ENCODE measurements at regions not wholly inside any gene's neighbourhood (a gene's known extent, or its start where the extent isn't known, plus 50 kb on each side); places are given as distances from the start of the nearest gene placed in this dataset.

DNA sequence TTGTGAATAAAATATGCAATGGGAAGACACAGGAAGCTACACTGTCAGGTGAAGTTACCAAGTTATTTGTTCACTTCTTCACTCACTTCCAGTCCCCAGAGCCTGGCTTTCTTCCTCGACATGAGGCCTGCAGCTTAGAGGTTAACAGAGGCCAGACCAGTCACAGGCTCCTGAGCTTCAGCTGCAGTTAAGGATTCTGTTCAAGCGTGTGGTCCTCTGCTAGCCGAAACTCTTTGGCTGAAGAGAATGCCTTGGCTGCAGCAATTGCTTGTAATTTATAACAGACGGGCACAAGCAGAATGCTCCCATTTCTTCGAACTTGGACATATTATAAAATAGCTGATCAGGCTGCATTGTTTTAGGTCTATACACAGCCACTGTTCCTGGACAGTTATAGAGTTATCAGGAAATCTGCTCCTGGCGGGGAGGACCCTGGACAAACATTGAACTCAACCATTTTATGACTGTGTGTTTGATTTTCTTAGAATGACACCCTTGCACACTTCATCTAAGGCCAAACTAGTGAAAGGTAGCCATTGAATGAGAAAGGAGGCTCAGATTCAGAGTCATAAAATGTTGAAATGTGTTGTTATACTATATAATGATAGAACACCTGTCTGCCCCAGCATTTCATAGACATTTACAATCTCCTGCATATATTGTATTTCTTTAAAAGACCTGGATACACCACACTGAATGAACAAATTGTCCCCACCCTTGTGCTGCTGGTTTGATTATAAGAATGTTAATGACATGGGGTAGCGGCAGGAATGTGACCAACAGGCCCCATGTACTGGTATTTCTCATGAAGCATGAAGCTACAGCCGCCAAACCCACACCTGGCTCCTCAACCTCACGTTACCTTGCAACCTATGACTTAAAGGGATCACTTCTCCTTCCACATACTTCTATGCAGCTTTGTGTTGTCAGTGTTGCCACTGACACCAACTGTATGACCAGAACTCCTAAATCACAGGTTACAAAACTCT lies 153.6 kb downstream of the TDRD15 start:
- TF ChIP-seq MAX (IDR thresholded peaks at IDR 0.05) (no peak), EHMT2 (IDR thresholded peaks at IDR 0.05; ENCODE audit: low read depth) (no peak), HDAC2 (IDR thresholded peaks at IDR 0.05) (no peak), POLR2AphosphoS2 (conservative IDR thresholded peaks at IDR 0.05; ENCODE audit: low read length) (no peak), MAZ (IDR thresholded peaks at IDR 0.05; ENCODE audit: borderline replicate concordance, low read depth, low read length) (no peak), BHLHE40 (IDR thresholded peaks at IDR 0.05; ENCODE audit: low read depth, low read length) (no peak), USF2 (IDR thresholded peaks at IDR 0.05) (no peak), ZC3H11A (IDR thresholded peaks at IDR 0.05) (no peak), HOXB13 (CRISPR knock-in tag; IDR thresholded peaks at IDR 0.05; ENCODE audit: low read depth) (no peak), JUN (IDR thresholded peaks at IDR 0.05) (no peak), MYC (IDR thresholded peaks at IDR 0.05; ENCODE audit: borderline replicate concordance, low read length) (no peak), ZSCAN20 (CRISPR knock-in tag; IDR thresholded peaks at IDR 0.05) (no peak)
- TF ChIP-seq, protein P1, sequence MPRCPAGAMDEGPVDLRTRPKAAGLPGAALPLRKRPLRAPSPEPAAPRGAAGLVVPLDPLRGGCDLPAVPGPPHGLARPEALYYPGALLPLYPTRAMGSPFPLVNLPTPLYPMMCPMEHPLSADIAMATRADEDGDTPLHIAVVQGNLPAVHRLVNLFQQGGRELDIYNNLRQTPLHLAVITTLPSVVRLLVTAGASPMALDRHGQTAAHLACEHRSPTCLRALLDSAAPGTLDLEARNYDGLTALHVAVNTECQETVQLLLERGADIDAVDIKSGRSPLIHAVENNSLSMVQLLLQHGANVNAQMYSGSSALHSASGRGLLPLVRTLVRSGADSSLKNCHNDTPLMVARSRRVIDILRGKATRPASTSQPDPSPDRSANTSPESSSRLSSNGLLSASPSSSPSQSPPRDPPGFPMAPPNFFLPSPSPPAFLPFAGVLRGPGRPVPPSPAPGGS (IDR thresholded peaks at IDR 0.05) = no peak
- TF ChIP-seq, protein P2, sequence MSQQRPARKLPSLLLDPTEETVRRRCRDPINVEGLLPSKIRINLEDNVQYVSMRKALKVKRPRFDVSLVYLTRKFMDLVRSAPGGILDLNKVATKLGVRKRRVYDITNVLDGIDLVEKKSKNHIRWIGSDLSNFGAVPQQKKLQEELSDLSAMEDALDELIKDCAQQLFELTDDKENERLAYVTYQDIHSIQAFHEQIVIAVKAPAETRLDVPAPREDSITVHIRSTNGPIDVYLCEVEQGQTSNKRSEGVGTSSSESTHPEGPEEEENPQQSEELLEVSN (IDR thresholded peaks at IDR 0.05; ENCODE audit: borderline replicate concordance, low read depth) = no peak
- CTCF ChIA-PET = interaction anchor here (0.5 kb wide), 1 partner anchor 12 kb away, joined by 3 read pairs; no protein-coding TSS in a partner anchor
- H3K4me2 ChIP-seq = no peak overlapping the region
- no peak overlapping the region for H3K27ac ChIP-seq
- POLR2A ChIA-PET = no interaction called here
- no peaks in the 10 kb centered on the region for H3K9me3 ChIP-seq
- no peak overlapping the region for H3K4me3 ChIP-seq
- no peak for DNase-seq (ENCODE audit: low read depth in 1 of 2, low spot score in 1 of 2)
- FAIRE-seq = no peak
- no peak for ATAC-seq
- no peaks in the 10 kb centered on the region for H3K4me1 ChIP-seq
- 11% methylated on average over 9 of the region's 9 CpGs for WGBS (ENCODE audit: missing lambda C conversion rate)

GRCh38 chr2:21279525-21279924 lies 155.8 kb downstream of the TDRD15 start:
- no peak for TF ChIP-seq HEYL (CRISPR knock-in tag; IDR thresholded peaks at IDR 0.05)
- TF ChIP-seq, protein P1 (IDR thresholded peaks at IDR 0.05) = no peak
- TF ChIP-seq KDM5A (IDR thresholded peaks at IDR 0.05) = no peak
- no peak for TF ChIP-seq FOSL2 (IDR thresholded peaks at IDR 0.05)
- no peak for TF ChIP-seq FOSL2 (CRISPR knock-in tag; IDR thresholded peaks at IDR 0.05)
- TF ChIP-seq EP300 (IDR thresholded peaks at IDR 0.05) = no peak
- TF ChIP-seq JUN (IDR thresholded peaks at IDR 0.05) = no peak
- TF ChIP-seq FOSB (CRISPR knock-in tag; IDR thresholded peaks at IDR 0.05) = no peak
- TF ChIP-seq RAD21 (conservative IDR thresholded peaks at IDR 0.05 in 1 of 2, IDR thresholded peaks at IDR 0.05 in 1 of 2) = no peak
- no peak for TF ChIP-seq ZC3H11A (IDR thresholded peaks at IDR 0.05)
- no peak for TF ChIP-seq MYC (IDR thresholded peaks at IDR 0.05; ENCODE audit: borderline replicate concordance, low read length)
- TF ChIP-seq JUNB (IDR thresholded peaks at IDR 0.05) = no peak
- no peak for TF ChIP-seq MAFK (IDR thresholded peaks at IDR 0.05; ENCODE audit: partially characterized antibody)
- no peak for TF ChIP-seq CHD2 (IDR thresholded peaks at IDR 0.05; ENCODE audit: low read length, partially characterized antibody)
- TF ChIP-seq GATA3 (IDR thresholded peaks at IDR 0.05; ENCODE audit: borderline replicate concordance) = no peak
- no peak for TF ChIP-seq CEBPB (IDR thresholded peaks at IDR 0.05)
- WGBS (ENCODE audit: missing lambda C conversion rate) = 3% methylated on average over 4 of the region's 5 CpGs
- H3K9me3 ChIP-seq = no peaks in the 10 kb centered on the region
- DNase-seq (ENCODE audit: low read depth in 1 of 2, low spot score in 1 of 2) = no peak
- no peak overlapping the region for H3K4me2 ChIP-seq
- ChIA-PET POLR2A (no interaction called here), CTCF (interaction anchor here (1.4 kb wide), 1 partner anchor 9 kb away, joined by 8 read pairs; no protein-coding TSS in a partner anchor)
- no peak overlapping the region for H3K4me3 ChIP-seq
- H3K4me1 ChIP-seq = no peaks in the 10 kb centered on the region
- FAIRE-seq = no peak
- H3K27ac ChIP-seq = no peak overlapping the region
- ATAC-seq = no peak
